H1 (cell line): ENCODE measurements at regions not wholly inside any gene's neighbourhood (a gene's known extent, or its start where the extent isn't known, plus 50 kb on each side); places are given as distances from the start of the nearest gene placed in this dataset.

Experiments
- CTCF ChIA-PET: fragments of 300-600 bp; sonication (Branson Sonifier 250); formaldehyde crosslinking; loops from one replicate; lab custom pipeline; 2021; ENCODE audit not compliant: partially characterized antibody; lab: Charles Lee
- POLR2A ChIA-PET: fragments of 300-600 bp; sonication (Branson Sonifier 250); formaldehyde crosslinking; loops from one replicate; lab custom pipeline; 2021; ENCODE audit warnings: inconsistent platforms; ENCODE audit not compliant: partially characterized antibody; lab: Charles Lee
- DNase-seq, 2 experiments: peaks; one replicate each; pipeline versions ENCODE4 v3.0.0 to v3.0.0-alpha.2; 2010 to 2022; ENCODE audit warnings: low spot score in 2 of 2, low read depth in 1 of 2, mixed read lengths in 1 of 2
- FAIRE-seq: peaks from 2 replicates; lab custom pipeline; 2011; peaks lifted over from hg19 to GRCh38; lab: Jason Lieb, UNC
- H2AFZ ChIP-seq: 2 replicates; pipeline ENCODE4 v1.8.1; 2012; ENCODE audit warnings: low read length, inconsistent platforms
- H2AK5ac ChIP-seq: 2 replicates; pipeline ENCODE4 v1.6.1; 2013; ENCODE audit warnings: low read depth, low read length
- H2BK120ac ChIP-seq: replicated peaks from 2 replicates; pipeline ENCODE3; 2013; ENCODE audit warnings: low read depth, low read length, inconsistent platforms
- H2BK12ac ChIP-seq: 2 replicates; pipeline ENCODE4 v1.6.1; 2013; ENCODE audit warnings: low read depth, low read length
- H2BK15ac ChIP-seq: 2 replicates; pipeline ENCODE4 v1.6.1; 2013; ENCODE audit warnings: low read length
- H2BK20ac ChIP-seq: 2 replicates; pipeline ENCODE4 v1.6.1; 2013; ENCODE audit warnings: low read length
- H2BK5ac ChIP-seq: 2 replicates; pipeline ENCODE4 v1.6.1; 2013; ENCODE audit warnings: low read depth, low read length
- H3K14ac ChIP-seq: 2 replicates; pipeline ENCODE4 v1.6.1; 2013; ENCODE audit warnings: inconsistent platforms; ENCODE audit not compliant: insufficient read length
- H3K18ac ChIP-seq: 2 replicates; pipeline ENCODE4 v1.6.1; 2013; ENCODE audit warnings: low read length; ENCODE audit errors: extremely low read depth
- H3K23ac ChIP-seq: 2 replicates; pipeline ENCODE4 v1.6.1; 2013; ENCODE audit warnings: inconsistent platforms; ENCODE audit not compliant: insufficient read length
- H3K23me2 ChIP-seq: 2 replicates; pipeline ENCODE4 v1.6.1; 2013; ENCODE audit warnings: low read depth, low read length
- H3K27ac ChIP-seq: 2 replicates; pipeline ENCODE4 v1.6.1; 2011; ENCODE audit warnings: low read depth, low read length, inconsistent platforms
- H3K27me3 ChIP-seq, 4 experiments: replicated peaks in 1 of 4; 1 replicate in 1 of 4; 2 replicates in 3 of 4; pipeline versions ENCODE4 v1.6.1 to v1.8.1; 2011 to 2013; ENCODE audit warnings: low read length in 3 of 4, mild to moderate bottlenecking in 3 of 4, inconsistent platforms in 2 of 4, mixed read lengths in 2 of 4, moderate library complexity in 1 of 4; ENCODE audit not compliant: control insufficient read depth in 3 of 4, insufficient read depth in 3 of 4; ENCODE audit errors: extremely low read depth in 1 of 4
- H3K36me3 ChIP-seq, 4 experiments: 2 replicates each; pipeline versions ENCODE4 v1.6.1 to v1.8.1; 2011 to 2013; ENCODE audit warnings: mild to moderate bottlenecking in 4 of 4, low read length in 3 of 4, moderate library complexity in 2 of 4, control low read depth in 1 of 4, inconsistent platforms in 1 of 4; ENCODE audit not compliant: insufficient read depth in 4 of 4, control insufficient read depth in 2 of 4
- H3K4ac ChIP-seq: replicated peaks from 2 replicates; pipeline ENCODE3; 2013; ENCODE audit warnings: low read length, low read depth, mixed read lengths, inconsistent platforms; ENCODE audit not compliant: insufficient read length
- H3K4me1 ChIP-seq, 4 experiments: replicated peaks in 1 of 4; 1 replicate in 1 of 4; 2 replicates in 3 of 4; pipeline versions ENCODE4 v1.6.1 to v1.8.1; 2011 to 2013; ENCODE audit warnings: low read length in 3 of 4, inconsistent platforms in 2 of 4, mixed read lengths in 1 of 4; ENCODE audit not compliant: insufficient read depth in 4 of 4, control insufficient read depth in 3 of 4
- H3K4me2 ChIP-seq, 2 experiments: 2 replicates each; pipeline versions ENCODE4 v1.6.1 to v1.8.1; 2011 to 2013; ENCODE audit warnings: low read depth in 2 of 2, low read length in 2 of 2, control low read depth in 1 of 2, inconsistent platforms in 1 of 2, mild to moderate bottlenecking in 1 of 2; ENCODE audit not compliant: insufficient read depth in 1 of 2
- H3K4me3 ChIP-seq, 4 experiments: fragments of 200-600, 300-600 bp in 1 of 4; sonication (generic), shearing (Covaris generic), sonication (Bioruptor Twin) in 1 of 4; 2 replicates each; pipeline versions ENCODE4 v1.5.1 to v1.8.1; 2011 to 2016; ENCODE audit warnings: low read length in 4 of 4, low read depth in 3 of 4, control low read depth in 2 of 4, inconsistent platforms in 2 of 4, mild to moderate bottlenecking in 2 of 4, mixed read lengths in 1 of 4, moderate library complexity in 1 of 4; ENCODE audit not compliant: insufficient read depth in 2 of 4; ENCODE audit errors: extremely low read depth in 1 of 4
- H3K56ac ChIP-seq: replicated peaks from 2 replicates; pipeline ENCODE3; 2013; ENCODE audit warnings: low read depth, mild to moderate bottlenecking, mixed read lengths, low read length, inconsistent platforms; ENCODE audit not compliant: insufficient read length
- H3K79me1 ChIP-seq: 2 replicates; pipeline ENCODE4 v1.6.1; 2013; ENCODE audit warnings: low read depth, low read length, control low read depth
- H3K79me2 ChIP-seq, 2 experiments: 2 replicates each; pipeline versions ENCODE4 v1.6.1 to v1.8.1; 2012 to 2013; ENCODE audit warnings: low read length in 2 of 2, mild to moderate bottlenecking in 2 of 2, inconsistent platforms in 1 of 2; ENCODE audit not compliant: insufficient read depth in 2 of 2, control insufficient read depth in 1 of 2
- H3K9ac ChIP-seq, 4 experiments: replicated peaks in 1 of 4; 1 replicate in 1 of 4; 2 replicates in 3 of 4; pipeline versions ENCODE4 v1.6.1 to v1.8.1; 2011 to 2013; ENCODE audit warnings: low read depth in 3 of 4, low read length in 3 of 4, control low read depth in 2 of 4, mild to moderate bottlenecking in 2 of 4, moderate library complexity in 2 of 4, inconsistent platforms in 1 of 4; ENCODE audit errors: extremely low read depth in 1 of 4
- H3K9me3 ChIP-seq, 2 experiments: 2 replicates each; pipeline versions ENCODE4 v1.6.1 to v1.8.1; 2012 to 2013; ENCODE audit warnings: mild to moderate bottlenecking in 2 of 2, moderate library complexity in 2 of 2, control low read depth in 1 of 2, inconsistent platforms in 1 of 2, low read depth in 1 of 2, low read length in 1 of 2, mixed read lengths in 1 of 2; ENCODE audit not compliant: insufficient read depth in 2 of 2
- H4K20me1 ChIP-seq, 2 experiments: replicated peaks in 1 of 2; 2 replicates each; pipeline versions ENCODE3 to v1.8.1; 2011 to 2013; ENCODE audit warnings: inconsistent platforms in 2 of 2, low read length in 2 of 2, mild to moderate bottlenecking in 1 of 2; ENCODE audit not compliant: insufficient read depth in 2 of 2, control insufficient read depth in 1 of 2
- H4K5ac ChIP-seq: 2 replicates; pipeline ENCODE4 v1.6.1; 2013; ENCODE audit warnings: low read length, low read depth, mixed read lengths, inconsistent platforms; ENCODE audit not compliant: insufficient read length
- H4K8ac ChIP-seq: 2 replicates; pipeline ENCODE4 v1.8.0; 2013; ENCODE audit warnings: mild to moderate bottlenecking, moderate library complexity, low read length, inconsistent platforms; ENCODE audit not compliant: insufficient read depth; ENCODE audit errors: extremely low read depth
- H4K91ac ChIP-seq: replicated peaks from 2 replicates; pipeline ENCODE3; 2013; ENCODE audit warnings: low read length, mixed read lengths, inconsistent platforms; ENCODE audit not compliant: insufficient read length
- WGBS, 2 experiments: shearing (Covaris generic) in 1 of 2; methylation state at CpG; one replicate each; pipeline versions ENCODE4 v1.1.6 to v1.1.7; 2013 to 2015; ENCODE audit warnings: low lambda C conversion rate in 2 of 2, mixed read lengths in 2 of 2, inconsistent platforms in 1 of 2, low coverage in 1 of 2, missing lambda C conversion rate in 1 of 2; ENCODE audit not compliant: insufficient replicate concordance in 2 of 2, insufficient coverage in 1 of 2, insufficient read length in 1 of 2; ENCODE audit errors: extremely low coverage in 1 of 2, missing lambda C conversion rate in 1 of 2; 5-methylcytosine and 5-hydroxymethylcytosine counted together
- TF ChIP-seq, protein P1 (sequence below): IDR thresholded peaks from 2 replicates; pipeline ENCODE4 v1.6.1; 2012; ENCODE audit warnings: inconsistent platforms

GRCh38 chr21:14888202-14888601 lies 176.6 kb downstream of the NRIP1 start:
- TF ChIP-seq, protein P1, sequence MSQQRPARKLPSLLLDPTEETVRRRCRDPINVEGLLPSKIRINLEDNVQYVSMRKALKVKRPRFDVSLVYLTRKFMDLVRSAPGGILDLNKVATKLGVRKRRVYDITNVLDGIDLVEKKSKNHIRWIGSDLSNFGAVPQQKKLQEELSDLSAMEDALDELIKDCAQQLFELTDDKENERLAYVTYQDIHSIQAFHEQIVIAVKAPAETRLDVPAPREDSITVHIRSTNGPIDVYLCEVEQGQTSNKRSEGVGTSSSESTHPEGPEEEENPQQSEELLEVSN: no peak
- H2BK12ac ChIP-seq: no peak overlapping the region
- POLR2A ChIA-PET: no interaction called here
- no peak overlapping the region for H2BK5ac ChIP-seq
- H3K36me3 ChIP-seq: no peaks in the 10 kb centered on the region
- H3K4ac ChIP-seq: no peak overlapping the region
- no peaks in the 10 kb centered on the region for H3K79me1 ChIP-seq
- no peak overlapping the region for H2BK120ac ChIP-seq
- no peak overlapping the region for H2BK20ac ChIP-seq
- H3K56ac ChIP-seq: no peak overlapping the region
- no peaks in the 10 kb centered on the region for H3K9me3 ChIP-seq
- no peak overlapping the region for H2AK5ac ChIP-seq
- no peaks in the 10 kb centered on the region for H3K27me3 ChIP-seq
- H3K4me1 ChIP-seq: no peaks in the 10 kb centered on the region
- no peak overlapping the region for H4K5ac ChIP-seq
- H3K27ac ChIP-seq: no peak overlapping the region
- FAIRE-seq: no peak
- CTCF ChIA-PET: interaction anchor here (1.4 kb wide), 1 partner anchor 9 kb away, joined by 3 read pairs; no protein-coding TSS in a partner anchor
- no peak overlapping the region for H4K8ac ChIP-seq
- H3K23ac ChIP-seq: no peak overlapping the region
- H2AFZ ChIP-seq: no peak overlapping the region
- no peaks in the 10 kb centered on the region for H4K20me1 ChIP-seq
- H3K4me2 ChIP-seq: no peak overlapping the region
- H3K18ac ChIP-seq: no peak overlapping the region
- DNase-seq: no peak
- H3K79me2 ChIP-seq: no peaks in the 10 kb centered on the region
- H4K91ac ChIP-seq: no peak overlapping the region
- no peaks in the 10 kb centered on the region for H3K23me2 ChIP-seq
- H3K4me3 ChIP-seq: no peak overlapping the region
- H3K9ac ChIP-seq: no peak overlapping the region
- 86% methylated on average over 1 of the region's 1 CpG; no CpG with 5 or more reads in 1 of the 2 experiments for WGBS, 2 experiments
- H3K14ac ChIP-seq: no peak overlapping the region
- H2BK15ac ChIP-seq: no peak overlapping the region
